Tibial nerve (tissue), 3 donors: ENCODE measurements at regions not wholly inside any gene's neighbourhood (a gene's known extent, or its start where the extent isn't known, plus 50 kb on each side); places are given as distances from the start of the nearest gene placed in this dataset.

Experiments used
- CTCF ChIP-seq, 5 experiments: fragments of 200-600 bp in 3 of 5; fragments of 450-650 bp in 2 of 5; sonication (generic) in 3 of 5; IDR thresholded peaks; one replicate each; pipeline ENCODE4 v1.5.1; 2016 to 2019; ENCODE audit warnings: antibody characterized with exemption in 5 of 5, mild to moderate bottlenecking in 3 of 5, moderate library complexity in 2 of 5
- POLR2A ChIP-seq, 2 donors: fragments of 450-650 bp; IDR thresholded peaks; one replicate each; pipeline ENCODE4 v1.6.1; 2017; ENCODE audit warnings: antibody characterized with exemption in 2 of 2, mild to moderate bottlenecking in 2 of 2, moderate library complexity in 2 of 2

GRCh38 chr9:89969156-89969675 is 364.4 kb downstream of the GADD45G start:
- no peak for TF ChIP-seq CTCF (IDR thresholded peaks at IDR 0.05)
- TF ChIP-seq POLR2A (IDR thresholded peaks at IDR 0.05): no peak
